ENCODE measurements at regions not wholly inside any gene's neighbourhood (a gene's known extent, or its start where the extent isn't known, plus 50 kb on each side); places are given as distances from the start of the nearest gene placed in this dataset.

- TF ChIP-seq PPARA (CRISPR knock-in tag; IDR thresholded peaks at IDR 0.05; ENCODE audit: borderline replicate concordance) (no peak), ZNF8 (CRISPR knock-in tag; IDR thresholded peaks at IDR 0.05) (no peak), ZFP3 (CRISPR knock-in tag; IDR thresholded peaks at IDR 0.05) (no peak), ZFP30 (CRISPR knock-in tag; IDR thresholded peaks at IDR 0.05) (no peak)
- TF ChIP-seq, protein P1, sequence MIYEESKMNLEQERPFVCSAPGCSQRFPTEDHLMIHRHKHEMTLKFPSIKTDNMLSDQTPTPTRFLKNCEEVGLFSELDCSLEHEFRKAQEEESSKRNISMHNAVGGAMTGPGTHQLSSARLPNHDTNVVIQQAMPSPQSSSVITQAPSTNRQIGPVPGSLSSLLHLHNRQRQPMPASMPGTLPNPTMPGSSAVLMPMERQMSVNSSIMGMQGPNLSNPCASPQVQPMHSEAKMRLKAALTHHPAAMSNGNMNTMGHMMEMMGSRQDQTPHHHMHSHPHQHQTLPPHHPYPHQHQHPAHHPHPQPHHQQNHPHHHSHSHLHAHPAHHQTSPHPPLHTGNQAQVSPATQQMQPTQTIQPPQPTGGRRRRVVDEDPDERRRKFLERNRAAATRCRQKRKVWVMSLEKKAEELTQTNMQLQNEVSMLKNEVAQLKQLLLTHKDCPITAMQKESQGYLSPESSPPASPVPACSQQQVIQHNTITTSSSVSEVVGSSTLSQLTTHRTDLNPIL (CRISPR knock-in tag; IDR thresholded peaks at IDR 0.05; ENCODE audit: low read depth): no peak
Measured at GRCh38 chr5:106985174-106985573, 685.6 kb downstream of the EFNA5 start.
